HG03196 (cell line): ENCODE measurements at regions not wholly inside any gene's neighbourhood (a gene's known extent, or its start where the extent isn't known, plus 50 kb on each side); places are given as distances from the start of the nearest gene placed in this dataset.

Experiments used
- ATAC-seq: cut with Tn5 transposase; IDR thresholded peaks from one replicate; pipeline ENCODE4 v1.9.1; 2021; ENCODE audit not compliant: unreplicated experiment

GRCh38 chr10:128485701-128486235 is 359.5 kb upstream of the MKI67 start:
- no peak for ATAC-seq

GRCh38 chr10:128487517-128487916 is 361.3 kb upstream of the MKI67 start:
- ATAC-seq, result no peak

- ATAC-seq, result no peak
Measured at GRCh38 chr10:128489324-128490247, 363.4 kb upstream of the MKI67 start.

- no peak for ATAC-seq
Measured at GRCh38 chr10:128491686-128492085, 365.5 kb upstream of the MKI67 start.

GRCh38 chr10:128493811-128494210 is 367.6 kb upstream of the MKI67 start:
- no peak for ATAC-seq

- ATAC-seq, result no peak
Measured at GRCh38 chr10:128494665-128495064, 368.4 kb upstream of the MKI67 start.

GRCh38 chr10:128497660-128498377 is 371.6 kb upstream of the MKI67 start:
- ATAC-seq, result no peak

GRCh38 chr10:128498378-128498730 is 372.1 kb upstream of the MKI67 start:
- no peak for ATAC-seq

- no peak for ATAC-seq
Measured at GRCh38 chr10:128498746-128499145, 372.5 kb upstream of the MKI67 start.

- ATAC-seq, result no peak
Measured at GRCh38 chr10:128499486-128499885, 373.3 kb upstream of the MKI67 start.

- no peak for ATAC-seq
Measured at GRCh38 chr10:128499956-128500355, 373.7 kb upstream of the MKI67 start.

- no peak for ATAC-seq
Measured at GRCh38 chr10:128500642-128501041, 374.4 kb upstream of the MKI67 start.

- ATAC-seq, result no peak
Measured at GRCh38 chr10:128505346-128505745, 379.1 kb upstream of the MKI67 start.

GRCh38 chr10:128506423-128506822 is 380.2 kb upstream of the MKI67 start:
- ATAC-seq, result no peak

GRCh38 chr10:128507066-128507465 is 380.8 kb upstream of the MKI67 start:
- ATAC-seq, result no peak

- no peak for ATAC-seq
Measured at GRCh38 chr10:128511284-128511683, 385.1 kb upstream of the MKI67 start.

GRCh38 chr10:128512767-128513166 is 386.5 kb upstream of the MKI67 start:
- no peak for ATAC-seq

- ATAC-seq, result no peak
Measured at GRCh38 chr10:128514536-128514935, 388.3 kb upstream of the MKI67 start.

GRCh38 chr10:128516180-128516579 is 390.0 kb upstream of the MKI67 start:
- no peak for ATAC-seq

GRCh38 chr10:128517167-128517566 is 390.9 kb upstream of the MKI67 start:
- no peak for ATAC-seq

GRCh38 chr10:128518000-128518399 is 391.8 kb upstream of the MKI67 start:
- ATAC-seq, result no peak

GRCh38 chr10:128519581-128519980 is 393.4 kb upstream of the MKI67 start:
- ATAC-seq, result no peak
